Activated CD8-positive, alpha-beta T cell treated with anti-CD3 and anti-CD28 coated beads for 36 hours (primary cell): ENCODE measurements at regions not wholly inside any gene's neighbourhood (a gene's known extent, or its start where the extent isn't known, plus 50 kb on each side); places are given as distances from the start of the nearest gene placed in this dataset.

Experiments used
- ATAC-seq: fragments of 200-7000 bp; cut with Tn5 transposase; one replicate; pipeline ENCODE4 v1.10.0; 2021; ENCODE audit warnings: mild to moderate bottlenecking, moderate library complexity
- CTCF ChIA-PET: fragments of 350-600 bp; sonication (Branson Sonifier 250); formaldehyde crosslinking; loops from one replicate; lab custom pipeline; 2021; ENCODE audit warnings: antibody characterized with exemption; lab: Charles Lee
- POLR2A ChIA-PET: fragments of 350-600 bp; sonication (Branson Sonifier 250); formaldehyde crosslinking; loops from one replicate; lab custom pipeline; 2021; ENCODE audit warnings: antibody characterized with exemption; lab: Charles Lee
- DNase-seq: peaks from one replicate; pipeline ENCODE4 v3.0.0-alpha.2; 2020
- H3K27ac Mint-ChIP-seq: one replicate; pipeline ENCODE4 v1.8.0; 2021; ENCODE audit warnings: mild to moderate bottlenecking, mixed read lengths
- H3K27me3 Mint-ChIP-seq: one replicate; pipeline ENCODE4 v1.8.0; 2021; ENCODE audit warnings: mixed read lengths
- H3K36me3 Mint-ChIP-seq: one replicate; pipeline ENCODE4 v1.8.0; 2021; ENCODE audit warnings: low read depth, mixed read lengths
- H3K4me1 Mint-ChIP-seq: one replicate; pipeline ENCODE4 v1.8.0; 2021; ENCODE audit warnings: low read depth, mixed read lengths
- H3K4me3 Mint-ChIP-seq: one replicate; pipeline ENCODE4 v1.8.0; 2021; ENCODE audit warnings: mild to moderate bottlenecking, moderate library complexity, mixed read lengths
- H3K9me3 Mint-ChIP-seq: one replicate; pipeline ENCODE4 v1.8.0; 2021; ENCODE audit warnings: mixed read lengths
- intact Hi-C: fragments of 100-400 bp; cut with micrococcal nuclease; formaldehyde crosslinking; loops from one replicate; pipeline ENCODE4 v1.10.0; 2022
- TF ChIP-seq, protein P1 (sequence below): fragments of 200-600 bp; IDR thresholded peaks from one replicate; pipeline ENCODE4 v1.8.0; 2022; ENCODE audit warnings: antibody characterized with exemption, mild to moderate bottlenecking

DNA sequence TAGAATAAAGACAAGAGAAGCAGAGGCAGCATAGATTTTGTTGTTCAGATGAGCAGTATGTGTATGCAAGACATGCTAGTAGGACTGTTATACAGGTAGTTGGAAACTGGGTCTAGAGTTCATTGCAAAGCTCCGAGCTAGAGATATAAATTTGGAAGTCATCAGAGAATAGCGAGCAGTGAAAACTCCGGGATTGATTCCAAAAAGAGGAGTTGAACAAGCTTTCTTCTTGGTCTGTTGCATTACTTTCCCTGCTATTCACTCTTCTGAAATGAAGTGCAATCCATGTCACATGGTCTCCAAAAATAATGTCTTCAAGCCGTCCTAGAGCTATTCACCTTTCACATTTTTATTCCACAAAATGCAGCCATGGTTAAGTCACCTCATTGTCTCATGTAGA is 67.9 kb upstream of the ZNF462 start:
- no peak for ATAC-seq
- intact Hi-C loops: no loop called here

DNA sequence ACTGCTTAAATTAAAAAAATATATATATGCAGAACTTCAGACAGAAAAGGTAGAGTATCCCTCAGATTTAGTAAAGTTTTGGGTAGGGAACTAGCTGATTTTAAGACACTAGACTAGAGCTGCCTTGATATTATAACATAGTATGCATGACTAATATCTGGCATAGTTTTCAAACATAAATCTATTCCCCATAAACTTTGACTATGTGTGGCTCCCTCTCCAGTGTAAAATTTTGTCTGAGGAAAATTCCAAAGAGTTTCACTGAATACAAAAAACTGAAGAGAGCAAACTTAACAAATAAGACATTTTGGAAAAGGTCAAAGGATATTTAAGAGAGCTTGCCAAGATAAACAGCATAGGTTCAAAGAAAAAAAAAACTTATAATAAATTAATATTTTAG is 66.2 kb upstream of the ZNF462 start:
- Mint-ChIP-seq H3K36me3 (no peaks in the 10 kb centered on the region), H3K9me3 (no peaks in the 10 kb centered on the region), H3K27me3 (no peaks in the 10 kb centered on the region), H3K4me3 (no peak overlapping the region), H3K4me1 (no peaks in the 10 kb centered on the region), H3K27ac (no peak overlapping the region)
- intact Hi-C loops: no loop called here
- ChIA-PET CTCF (no interaction called here), POLR2A (no interaction called here)
- ATAC-seq (no peak), DNase-seq (no peak)
- TF ChIP-seq, protein P1, sequence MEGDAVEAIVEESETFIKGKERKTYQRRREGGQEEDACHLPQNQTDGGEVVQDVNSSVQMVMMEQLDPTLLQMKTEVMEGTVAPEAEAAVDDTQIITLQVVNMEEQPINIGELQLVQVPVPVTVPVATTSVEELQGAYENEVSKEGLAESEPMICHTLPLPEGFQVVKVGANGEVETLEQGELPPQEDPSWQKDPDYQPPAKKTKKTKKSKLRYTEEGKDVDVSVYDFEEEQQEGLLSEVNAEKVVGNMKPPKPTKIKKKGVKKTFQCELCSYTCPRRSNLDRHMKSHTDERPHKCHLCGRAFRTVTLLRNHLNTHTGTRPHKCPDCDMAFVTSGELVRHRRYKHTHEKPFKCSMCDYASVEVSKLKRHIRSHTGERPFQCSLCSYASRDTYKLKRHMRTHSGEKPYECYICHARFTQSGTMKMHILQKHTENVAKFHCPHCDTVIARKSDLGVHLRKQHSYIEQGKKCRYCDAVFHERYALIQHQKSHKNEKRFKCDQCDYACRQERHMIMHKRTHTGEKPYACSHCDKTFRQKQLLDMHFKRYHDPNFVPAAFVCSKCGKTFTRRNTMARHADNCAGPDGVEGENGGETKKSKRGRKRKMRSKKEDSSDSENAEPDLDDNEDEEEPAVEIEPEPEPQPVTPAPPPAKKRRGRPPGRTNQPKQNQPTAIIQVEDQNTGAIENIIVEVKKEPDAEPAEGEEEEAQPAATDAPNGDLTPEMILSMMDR: no peak

More for the DNA sequence above, 67.9 kb upstream of the ZNF462 start:
- TF ChIP-seq, protein P1: no peak
- H3K9me3 Mint-ChIP-seq: no peaks in the 10 kb centered on the region
- H3K4me3 Mint-ChIP-seq: no peak overlapping the region
- no peaks in the 10 kb centered on the region for H3K4me1 Mint-ChIP-seq
- H3K27ac Mint-ChIP-seq: no peak overlapping the region
- POLR2A ChIA-PET: interaction anchor here (0.7 kb wide), 1 partner anchor 37 kb away, joined by 4 read pairs; no protein-coding TSS in a partner anchor
- H3K27me3 Mint-ChIP-seq: no peaks in the 10 kb centered on the region
- CTCF ChIA-PET: no interaction called here
- H3K36me3 Mint-ChIP-seq: no peaks in the 10 kb centered on the region
- DNase-seq: no peak

GRCh38 chr9:106797299-106797698 is 65.7 kb upstream of the ZNF462 start:
- no peak for ATAC-seq

GRCh38 chr9:106798016-106798799 is 64.8 kb upstream of the ZNF462 start:
- Mint-ChIP-seq H3K4me1 (no peaks in the 10 kb centered on the region), H3K9me3 (no peaks in the 10 kb centered on the region), H3K36me3 (no peaks in the 10 kb centered on the region), H3K27me3 (no peaks in the 10 kb centered on the region), H3K4me3 (no peak overlapping the region), H3K27ac (no peak overlapping the region)
- CTCF ChIA-PET: no interaction called here
- intact Hi-C loops: no loop called here
- POLR2A ChIA-PET: no interaction called here
- TF ChIP-seq, protein P1: no peak
- ATAC-seq: no peak
- no peak for DNase-seq

More at GRCh38 chr9:106797299-106797698, 65.7 kb upstream of the ZNF462 start:
- H3K4me1 Mint-ChIP-seq: no peaks in the 10 kb centered on the region
- H3K27ac Mint-ChIP-seq: no peak overlapping the region
- ChIA-PET CTCF (no interaction called here), POLR2A (no interaction called here)
- DNase-seq: no peak
- intact Hi-C loops: no loop called here
- TF ChIP-seq, protein P1: no peak
- H3K4me3 Mint-ChIP-seq: no peak overlapping the region
- no peaks in the 10 kb centered on the region for H3K9me3 Mint-ChIP-seq
- H3K27me3 Mint-ChIP-seq: no peaks in the 10 kb centered on the region
- no peaks in the 10 kb centered on the region for H3K36me3 Mint-ChIP-seq

DNA sequence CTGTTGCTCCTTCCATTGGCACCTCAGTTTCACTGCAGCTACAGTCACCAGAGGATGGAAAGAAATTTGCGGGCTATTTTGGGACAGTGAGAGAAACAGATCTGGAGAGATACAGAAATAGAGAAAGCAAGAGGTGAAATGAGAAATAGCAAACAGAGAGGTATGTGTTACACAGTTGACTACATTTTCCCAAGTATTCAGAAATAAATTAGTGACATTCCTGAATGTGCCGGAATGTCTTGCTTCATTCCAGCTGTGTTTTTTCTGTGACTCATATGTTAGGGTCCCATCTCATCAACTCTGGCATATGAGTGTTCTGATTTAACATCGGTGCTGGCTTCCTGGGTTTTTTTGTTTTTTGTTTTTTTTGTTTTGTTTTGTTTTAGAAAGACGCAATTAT is 63.8 kb upstream of the ZNF462 start:
- DNase-seq (no peak), ATAC-seq (no peak)
- TF ChIP-seq, protein P1: no peak
- H3K27ac Mint-ChIP-seq: no peak overlapping the region
- CTCF ChIA-PET: no interaction called here
- H3K9me3 Mint-ChIP-seq: no peaks in the 10 kb centered on the region
- no peak overlapping the region for H3K4me3 Mint-ChIP-seq
- no peaks in the 10 kb centered on the region for H3K36me3 Mint-ChIP-seq
- POLR2A ChIA-PET: no interaction called here
- intact Hi-C loops: no loop called here
- no peaks in the 10 kb centered on the region for H3K27me3 Mint-ChIP-seq
- no peaks in the 10 kb centered on the region for H3K4me1 Mint-ChIP-seq
